ENCODE measurements at regions not wholly inside any gene's neighbourhood (a gene's known extent, or its start where the extent isn't known, plus 50 kb on each side); places are given as distances from the start of the nearest gene placed in this dataset.

GRCh38 chr11:133746663-133747306 lies 98.5 kb downstream of the SPATA19 start:
- Histone ChIP-seq H3K4me1 (no peaks in the 10 kb centered on the region), H3K9me3 (no peaks in the 10 kb centered on the region), H3K27me3 (no peaks in the 10 kb centered on the region), H3K36me3 (no peaks in the 10 kb centered on the region), H3K4me3 (no peak overlapping the region), H3K27ac (no peak overlapping the region)
- intact Hi-C loops (cut with DNase I; ENCODE audit: low total_unique reads): no loop called here
- no peak for TF ChIP-seq CTCF (IDR thresholded peaks at IDR 0.05)
- DNase-seq: no peak

GRCh38 chr11:133745791-133746190 lies 99.5 kb downstream of the SPATA19 start:
- no peak overlapping the region for H3K27ac ChIP-seq
- intact Hi-C loops (cut with DNase I; ENCODE audit: low total_unique reads): no loop called here
- H3K36me3 ChIP-seq: no peaks in the 10 kb centered on the region
- no peak overlapping the region for H3K4me3 ChIP-seq
- H3K4me1 ChIP-seq: no peaks in the 10 kb centered on the region
- no peaks in the 10 kb centered on the region for H3K9me3 ChIP-seq
- TF ChIP-seq CTCF (IDR thresholded peaks at IDR 0.05): no peak
- DNase-seq: no peak
- no peaks in the 10 kb centered on the region for H3K27me3 ChIP-seq

- DNase-seq: no peak
- Histone ChIP-seq H3K4me1 (no peaks in the 10 kb centered on the region), H3K36me3 (no peaks in the 10 kb centered on the region), H3K4me3 (no peak overlapping the region), H3K9me3 (no peaks in the 10 kb centered on the region), H3K27me3 (no peaks in the 10 kb centered on the region), H3K27ac (no peak overlapping the region)
- TF ChIP-seq CTCF (IDR thresholded peaks at IDR 0.05): no peak
- intact Hi-C loops (cut with DNase I; ENCODE audit: low total_unique reads): no loop called here
Observed at GRCh38 chr11:133742353-133742752, 103.0 kb downstream of the SPATA19 start.

GRCh38 chr11:133740963-133741362 lies 104.3 kb downstream of the SPATA19 start:
- H3K27me3 ChIP-seq: no peaks in the 10 kb centered on the region
- H3K36me3 ChIP-seq: no peaks in the 10 kb centered on the region
- no peak for TF ChIP-seq CTCF (IDR thresholded peaks at IDR 0.05)
- peaks cover 0 to 1% (median 0%) of the 10 kb centered on the region in 3 donors for H3K9me3 ChIP-seq
- H3K27ac ChIP-seq: no peak overlapping the region
- intact Hi-C loops (cut with DNase I; ENCODE audit: low total_unique reads): no loop called here
- no peaks in the 10 kb centered on the region for H3K4me1 ChIP-seq
- no peak overlapping the region for H3K4me3 ChIP-seq
- no peak for DNase-seq

- Histone ChIP-seq H3K4me1 (no peaks in the 10 kb centered on the region), H3K9me3 (peaks cover 0 to 6% (median 0%) of the 10 kb centered on the region in 3 donors), H3K36me3 (no peaks in the 10 kb centered on the region), H3K27me3 (no peaks in the 10 kb centered on the region), H3K27ac (no peak overlapping the region), H3K4me3 (no peak overlapping the region)
- TF ChIP-seq CTCF (IDR thresholded peaks at IDR 0.05): no peak
- no peak for DNase-seq
- intact Hi-C loops (cut with DNase I; ENCODE audit: low total_unique reads): no loop called here
Observed at GRCh38 chr11:133739481-133739880, 105.8 kb downstream of the SPATA19 start.

GRCh38 chr11:133738624-133739023 lies 106.7 kb downstream of the SPATA19 start:
- Histone ChIP-seq H3K9me3 (peaks cover 0 to 6% (median 0%) of the 10 kb centered on the region in 3 donors), H3K27me3 (no peaks in the 10 kb centered on the region), H3K36me3 (no peaks in the 10 kb centered on the region), H3K4me1 (no peaks in the 10 kb centered on the region), H3K4me3 (no peak overlapping the region), H3K27ac (no peak overlapping the region)
- no peak for DNase-seq
- intact Hi-C loops (cut with DNase I; ENCODE audit: low total_unique reads): no loop called here
- no peak for TF ChIP-seq CTCF (IDR thresholded peaks at IDR 0.05)

Data from tibial artery (tissue), 4 donors.